Stimulated activated CD4-positive, alpha-beta T cell treated with anti-CD3 and anti-CD28 coated beads, Interleukin-4, amount 100 ng/mL, for 4 hours (primary cell): ENCODE measurements at regions not wholly inside any gene's neighbourhood (a gene's known extent, or its start where the extent isn't known, plus 50 kb on each side); places are given as distances from the start of the nearest gene placed in this dataset.
"Not testable (repeated sequence)": the region's sequence is repeated elsewhere in the genome, so short reads cannot be mapped to it uniquely, and the experiment has no call there.

Experiments used
- DNase-seq, 2 experiments: peaks; one replicate each; pipeline ENCODE4 v3.0.0-alpha.2; 2020

- no peak for DNase-seq
Observed at GRCh38 chr14:83975841-83976770, 1553.8 kb upstream of the FLRT2 start.

GRCh38 chr14:83977583-83977982, 1552.4 kb upstream of the FLRT2 start:
- DNase-seq = no peak

- DNase-seq = not testable (repeated sequence)
Observed at GRCh38 chr14:83981676-83982258, 1548.2 kb upstream of the FLRT2 start.

- no peak for DNase-seq
Observed at GRCh38 chr14:83988275-83988674, 1541.7 kb upstream of the FLRT2 start.

GRCh38 chr14:83991666-83992065, 1538.3 kb upstream of the FLRT2 start:
- DNase-seq = no peak

GRCh38 chr14:83992857-83993256, 1537.1 kb upstream of the FLRT2 start:
- no peak for DNase-seq

- DNase-seq = no peak
Observed at GRCh38 chr14:83993545-83993944, 1536.4 kb upstream of the FLRT2 start.

- no peak for DNase-seq
Observed at GRCh38 chr14:83994020-83994419, 1535.9 kb upstream of the FLRT2 start.

GRCh38 chr14:84001023-84001422, 1528.9 kb upstream of the FLRT2 start:
- DNase-seq = no peak

- DNase-seq = no peak
Observed at GRCh38 chr14:84003346-84003745, 1526.6 kb upstream of the FLRT2 start.

GRCh38 chr14:84006643-84007155, 1523.2 kb upstream of the FLRT2 start:
- DNase-seq = no peak

GRCh38 chr14:84013424-84013823, 1516.5 kb upstream of the FLRT2 start:
- DNase-seq = no peak

- no peak for DNase-seq
Observed at GRCh38 chr14:84017495-84017894, 1512.4 kb upstream of the FLRT2 start.

- DNase-seq = no peak
Observed at GRCh38 chr14:84021433-84021832, 1508.5 kb upstream of the FLRT2 start.

GRCh38 chr14:84024231-84024820, 1505.6 kb upstream of the FLRT2 start:
- no peak for DNase-seq

- DNase-seq = no peak
Observed at GRCh38 chr14:84025106-84026012, 1504.6 kb upstream of the FLRT2 start.

- no peak for DNase-seq
Observed at GRCh38 chr14:84027351-84027750, 1502.6 kb upstream of the FLRT2 start.

GRCh38 chr14:84028080-84028604, 1501.8 kb upstream of the FLRT2 start:
- no peak for DNase-seq

GRCh38 chr14:84029246-84029645, 1500.7 kb upstream of the FLRT2 start:
- no peak for DNase-seq

GRCh38 chr14:84029720-84030119, 1500.2 kb upstream of the FLRT2 start:
- DNase-seq = no peak

- no peak for DNase-seq
Observed at GRCh38 chr14:84036840-84037239, 1493.1 kb upstream of the FLRT2 start.

- DNase-seq = no peak
Observed at GRCh38 chr14:84037593-84037992, 1492.4 kb upstream of the FLRT2 start.
